ENCODE measurements at regions not wholly inside any gene's neighbourhood (a gene's known extent, or its start where the extent isn't known, plus 50 kb on each side); places are given as distances from the start of the nearest gene placed in this dataset.

DNA sequence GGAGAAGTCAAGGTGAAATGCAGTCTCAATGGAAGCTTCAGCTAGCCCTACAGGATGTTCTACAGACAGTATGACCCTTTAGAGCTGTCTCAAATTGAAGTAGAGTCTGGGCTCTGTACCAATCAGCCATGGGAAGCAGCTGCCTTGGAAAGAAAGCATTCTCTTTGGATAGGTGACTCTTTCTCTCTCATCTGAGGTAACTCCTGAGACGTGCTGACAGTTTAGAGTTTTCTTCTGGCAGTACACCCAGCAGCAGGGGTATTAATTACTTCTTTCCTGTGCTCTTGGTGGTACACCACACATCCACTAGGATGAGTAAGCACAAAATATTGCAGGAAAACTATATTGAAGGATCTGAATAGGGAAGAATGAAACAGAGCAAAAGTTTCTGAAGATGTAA is 329.6 kb upstream of the RGMB start:
- no peaks in the 10 kb centered on the region for H3K4me1 ChIP-seq
- no peaks in the 10 kb centered on the region for H3K36me3 ChIP-seq (ENCODE audit: insufficient read depth in 1 of 2, low read depth in 1 of 2)
- H3K4me3 ChIP-seq, result no peak overlapping the region
- intact Hi-C loops (cut with DNase I), result no loop called here
- ATAC-seq, result no peak
- H3K27me3 ChIP-seq (ENCODE audit: insufficient read depth in 3 of 3, low read length in 2 of 3), result peaks cover 0 to 2% (median 0%) of the 10 kb centered on the region in 3 donors
- H3K9me3 ChIP-seq, result no peaks in the 10 kb centered on the region
- WGBS, 3 donors, result 55 to 84% (median 67%) methylated on average over 1 of the region's 1 CpG
- no peak overlapping the region for H3K27ac ChIP-seq
- TF ChIP-seq, protein P1, sequence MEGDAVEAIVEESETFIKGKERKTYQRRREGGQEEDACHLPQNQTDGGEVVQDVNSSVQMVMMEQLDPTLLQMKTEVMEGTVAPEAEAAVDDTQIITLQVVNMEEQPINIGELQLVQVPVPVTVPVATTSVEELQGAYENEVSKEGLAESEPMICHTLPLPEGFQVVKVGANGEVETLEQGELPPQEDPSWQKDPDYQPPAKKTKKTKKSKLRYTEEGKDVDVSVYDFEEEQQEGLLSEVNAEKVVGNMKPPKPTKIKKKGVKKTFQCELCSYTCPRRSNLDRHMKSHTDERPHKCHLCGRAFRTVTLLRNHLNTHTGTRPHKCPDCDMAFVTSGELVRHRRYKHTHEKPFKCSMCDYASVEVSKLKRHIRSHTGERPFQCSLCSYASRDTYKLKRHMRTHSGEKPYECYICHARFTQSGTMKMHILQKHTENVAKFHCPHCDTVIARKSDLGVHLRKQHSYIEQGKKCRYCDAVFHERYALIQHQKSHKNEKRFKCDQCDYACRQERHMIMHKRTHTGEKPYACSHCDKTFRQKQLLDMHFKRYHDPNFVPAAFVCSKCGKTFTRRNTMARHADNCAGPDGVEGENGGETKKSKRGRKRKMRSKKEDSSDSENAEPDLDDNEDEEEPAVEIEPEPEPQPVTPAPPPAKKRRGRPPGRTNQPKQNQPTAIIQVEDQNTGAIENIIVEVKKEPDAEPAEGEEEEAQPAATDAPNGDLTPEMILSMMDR (IDR thresholded peaks at IDR 0.05), result no peak
- DNase-seq, result no peak

DNA sequence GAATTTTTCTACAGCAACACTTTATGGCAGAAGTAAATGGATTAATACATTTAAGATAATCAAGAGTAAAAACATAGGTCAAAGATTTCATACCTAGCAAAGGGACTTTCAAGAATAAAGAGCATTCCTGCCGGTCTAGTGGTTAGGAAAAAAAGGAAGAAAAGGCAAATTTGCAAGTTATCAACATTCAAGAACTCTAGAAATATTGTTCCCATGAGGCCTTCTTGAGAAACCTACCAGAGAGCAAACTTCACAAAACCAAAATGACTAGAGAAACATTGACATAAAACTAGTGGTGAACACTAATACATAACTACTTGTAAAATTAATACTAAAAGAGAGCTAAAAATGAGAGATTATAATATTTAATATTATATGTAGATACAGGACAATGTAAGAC is 320.2 kb upstream of the RGMB start:
- Histone ChIP-seq H3K27ac (no peak overlapping the region), H3K27me3 (ENCODE audit: insufficient read depth in 3 of 3, low read length in 2 of 3) (no peaks in the 10 kb centered on the region), H3K9me3 (no peaks in the 10 kb centered on the region), H3K4me3 (no peak overlapping the region), H3K36me3 (ENCODE audit: insufficient read depth in 1 of 2, low read depth in 1 of 2) (no peaks in the 10 kb centered on the region), H3K4me1 (no peaks in the 10 kb centered on the region)
- WGBS, 3 donors, result 50 to 81% (median 65%) methylated on average over 1 of the region's 1 CpG
- DNase-seq, result no peak
- ATAC-seq, result no peak
- intact Hi-C loops (cut with DNase I), result loop anchor here in 1 of 2 donors (1.0 kb wide), 1 partner anchor 16 kb away; no protein-coding TSS in a partner anchor
- TF ChIP-seq, protein P1 (IDR thresholded peaks at IDR 0.05), result no peak

DNA sequence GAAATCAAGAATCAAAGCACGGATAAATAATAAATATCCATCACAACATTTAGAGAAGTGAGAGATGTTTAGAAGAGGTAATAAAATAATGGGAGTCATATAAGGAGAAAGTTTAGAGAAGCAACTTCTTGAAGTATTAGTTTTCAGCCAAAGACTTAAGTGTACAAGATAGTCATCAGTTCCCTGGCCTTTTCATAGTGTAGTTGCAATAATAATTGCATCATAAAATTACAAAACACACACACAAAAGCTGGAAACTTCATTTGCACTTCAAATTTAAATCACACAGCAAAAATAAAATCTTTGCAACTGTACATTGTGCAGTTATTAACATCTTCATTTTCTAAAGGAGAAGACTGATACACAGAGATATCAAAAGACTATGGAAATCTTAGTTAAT is 319.1 kb upstream of the RGMB start:
- intact Hi-C loops (cut with DNase I), result no loop called here
- no peaks in the 10 kb centered on the region for H3K36me3 ChIP-seq (ENCODE audit: insufficient read depth in 1 of 2, low read depth in 1 of 2)
- H3K4me1 ChIP-seq, result no peaks in the 10 kb centered on the region
- H3K9me3 ChIP-seq, result no peaks in the 10 kb centered on the region
- DNase-seq (no peak), ATAC-seq (peak in 1 of 4 donors; percentile 33)
- H3K27me3 ChIP-seq (ENCODE audit: insufficient read depth in 3 of 3, low read length in 2 of 3), result no peaks in the 10 kb centered on the region
- H3K27ac ChIP-seq, result no peak overlapping the region
- TF ChIP-seq, protein P1 (IDR thresholded peaks at IDR 0.05), result no peak
- no peak overlapping the region for H3K4me3 ChIP-seq
- whole genome bisulfite sequencing, 3 donors, result 84 to 94% (median 90%) methylated on average over 1 of the region's 1 CpG

DNA sequence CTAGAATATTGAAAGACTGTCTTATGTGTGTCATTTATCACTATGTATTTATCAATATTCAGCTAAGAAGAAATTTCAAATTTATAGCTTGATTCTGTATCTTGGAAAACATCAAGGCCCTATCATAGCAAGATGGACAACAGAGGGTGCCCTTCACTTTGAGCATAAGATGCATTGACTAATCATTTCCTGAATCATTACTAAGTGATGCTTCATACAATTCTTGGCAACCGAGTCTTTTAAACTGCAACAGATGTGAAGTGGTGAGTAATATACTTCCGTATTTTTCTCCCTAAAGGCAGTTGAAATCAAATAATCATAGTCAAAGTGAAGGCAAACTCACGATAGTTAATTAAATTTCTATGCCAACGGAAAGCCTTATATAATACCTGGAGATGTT is 318.6 kb upstream of the RGMB start:
- intact Hi-C loops (cut with DNase I), result no loop called here
- Histone ChIP-seq H3K36me3 (ENCODE audit: insufficient read depth in 1 of 2, low read depth in 1 of 2) (no peaks in the 10 kb centered on the region), H3K4me3 (no peak overlapping the region), H3K9me3 (no peaks in the 10 kb centered on the region), H3K27ac (no peak overlapping the region), H3K27me3 (ENCODE audit: insufficient read depth in 3 of 3, low read length in 2 of 3) (no peaks in the 10 kb centered on the region), H3K4me1 (no peaks in the 10 kb centered on the region)
- TF ChIP-seq, protein P1 (IDR thresholded peaks at IDR 0.05), result no peak
- peak; percentile 21 to 70 (median 50) for ATAC-seq
- 12 to 18% (median 13%) methylated on average over 4 of the region's 4 CpGs for WGBS, 3 donors
- no peak for DNase-seq

DNA sequence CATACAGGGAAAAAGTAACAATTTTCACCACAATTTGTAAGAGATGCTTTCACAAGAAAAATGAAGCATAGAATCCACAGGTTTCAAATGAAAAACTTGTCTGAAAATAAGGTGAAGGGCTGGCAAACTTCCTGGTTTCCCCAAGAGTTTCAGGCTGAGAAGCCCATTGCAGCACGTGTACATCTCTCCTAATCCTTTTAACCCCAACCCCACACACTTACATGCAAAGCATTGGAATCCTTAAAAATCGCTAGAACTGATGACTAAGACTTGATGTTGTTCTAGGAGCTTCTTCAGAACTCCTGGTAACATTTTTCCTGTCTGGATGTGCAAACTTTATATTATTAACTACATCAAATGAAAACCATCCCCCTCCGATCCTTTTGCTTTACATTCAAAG is 317.8 kb upstream of the RGMB start:
- Histone ChIP-seq H3K4me1 (no peaks in the 10 kb centered on the region), H3K36me3 (ENCODE audit: insufficient read depth in 1 of 2, low read depth in 1 of 2) (no peaks in the 10 kb centered on the region), H3K27ac (no peak overlapping the region), H3K27me3 (ENCODE audit: insufficient read depth in 3 of 3, low read length in 2 of 3) (no peaks in the 10 kb centered on the region), H3K4me3 (no peak overlapping the region), H3K9me3 (no peaks in the 10 kb centered on the region)
- DNase-seq, result no peak
- intact Hi-C loops (cut with DNase I), result no loop called here
- WGBS, 3 donors, result 58 to 69% (median 66%) methylated on average over 3 of the region's 3 CpGs
- TF ChIP-seq, protein P1 (IDR thresholded peaks at IDR 0.05), result no peak
- no peak for ATAC-seq
